ENCODE measurements at regions not wholly inside any gene's neighbourhood (a gene's known extent, or its start where the extent isn't known, plus 50 kb on each side); places are given as distances from the start of the nearest gene placed in this dataset.

DNA sequence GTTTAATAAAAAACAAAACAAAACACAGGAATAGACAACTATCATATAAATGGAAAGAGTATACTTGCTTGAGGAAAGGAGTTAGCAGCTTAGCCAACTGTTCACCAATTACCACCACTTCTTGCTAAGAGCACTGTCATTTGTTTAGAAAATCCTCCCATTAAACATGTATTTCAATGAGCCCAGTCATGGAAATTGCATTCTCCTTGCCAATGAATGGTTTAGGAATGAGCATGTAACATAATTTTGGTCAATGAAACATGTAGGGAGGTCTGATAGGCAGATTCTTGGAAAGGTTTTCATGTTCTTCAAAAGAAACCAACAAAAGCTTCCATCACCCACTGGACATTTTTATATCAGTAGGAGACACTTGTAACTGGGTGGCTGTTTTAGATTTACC is 502.8 kb upstream of the PAPPA start:
- TF ChIP-seq, protein P1, sequence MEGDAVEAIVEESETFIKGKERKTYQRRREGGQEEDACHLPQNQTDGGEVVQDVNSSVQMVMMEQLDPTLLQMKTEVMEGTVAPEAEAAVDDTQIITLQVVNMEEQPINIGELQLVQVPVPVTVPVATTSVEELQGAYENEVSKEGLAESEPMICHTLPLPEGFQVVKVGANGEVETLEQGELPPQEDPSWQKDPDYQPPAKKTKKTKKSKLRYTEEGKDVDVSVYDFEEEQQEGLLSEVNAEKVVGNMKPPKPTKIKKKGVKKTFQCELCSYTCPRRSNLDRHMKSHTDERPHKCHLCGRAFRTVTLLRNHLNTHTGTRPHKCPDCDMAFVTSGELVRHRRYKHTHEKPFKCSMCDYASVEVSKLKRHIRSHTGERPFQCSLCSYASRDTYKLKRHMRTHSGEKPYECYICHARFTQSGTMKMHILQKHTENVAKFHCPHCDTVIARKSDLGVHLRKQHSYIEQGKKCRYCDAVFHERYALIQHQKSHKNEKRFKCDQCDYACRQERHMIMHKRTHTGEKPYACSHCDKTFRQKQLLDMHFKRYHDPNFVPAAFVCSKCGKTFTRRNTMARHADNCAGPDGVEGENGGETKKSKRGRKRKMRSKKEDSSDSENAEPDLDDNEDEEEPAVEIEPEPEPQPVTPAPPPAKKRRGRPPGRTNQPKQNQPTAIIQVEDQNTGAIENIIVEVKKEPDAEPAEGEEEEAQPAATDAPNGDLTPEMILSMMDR (IDR thresholded peaks at IDR 0.05; ENCODE audit: low read length), result no peak
- TF ChIP-seq EZH2phosphoT487 (IDR thresholded peaks at IDR 0.05; ENCODE audit: low read length), result no peak
